Activated CD8-positive, alpha-beta memory T cell treated with anti-CD3 and anti-CD28 coated beads, Interleukin-2, amount 50 U/mL, for 24 hours (primary cell): ENCODE measurements at regions not wholly inside any gene's neighbourhood (a gene's known extent, or its start where the extent isn't known, plus 50 kb on each side); places are given as distances from the start of the nearest gene placed in this dataset.

Source experiments
- DNase-seq: peaks from one replicate; pipeline ENCODE4 v3.0.0-alpha.2; 2020; ENCODE audit errors: extremely low read depth

DNA sequence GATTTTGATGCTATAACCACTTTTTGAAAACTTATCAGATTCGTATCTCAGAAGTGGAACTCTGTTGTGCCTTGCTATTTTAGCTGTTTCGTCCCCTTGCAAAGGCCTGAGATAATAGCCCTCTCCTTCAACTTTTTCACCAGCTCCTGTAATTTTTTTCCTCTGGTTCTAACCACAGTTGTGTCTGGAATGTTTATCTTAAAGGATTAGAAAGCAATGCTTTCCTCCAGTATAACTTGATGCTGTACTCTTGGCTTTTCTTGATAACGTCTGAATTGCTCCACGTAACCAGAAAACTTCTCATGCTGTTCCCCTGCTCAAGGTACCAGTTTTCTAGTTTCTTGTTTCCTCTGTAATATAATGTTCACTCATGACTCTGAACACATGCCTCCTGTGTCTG, 209.4 kb downstream of the DTWD2 start:
- no peak for DNase-seq

DNA sequence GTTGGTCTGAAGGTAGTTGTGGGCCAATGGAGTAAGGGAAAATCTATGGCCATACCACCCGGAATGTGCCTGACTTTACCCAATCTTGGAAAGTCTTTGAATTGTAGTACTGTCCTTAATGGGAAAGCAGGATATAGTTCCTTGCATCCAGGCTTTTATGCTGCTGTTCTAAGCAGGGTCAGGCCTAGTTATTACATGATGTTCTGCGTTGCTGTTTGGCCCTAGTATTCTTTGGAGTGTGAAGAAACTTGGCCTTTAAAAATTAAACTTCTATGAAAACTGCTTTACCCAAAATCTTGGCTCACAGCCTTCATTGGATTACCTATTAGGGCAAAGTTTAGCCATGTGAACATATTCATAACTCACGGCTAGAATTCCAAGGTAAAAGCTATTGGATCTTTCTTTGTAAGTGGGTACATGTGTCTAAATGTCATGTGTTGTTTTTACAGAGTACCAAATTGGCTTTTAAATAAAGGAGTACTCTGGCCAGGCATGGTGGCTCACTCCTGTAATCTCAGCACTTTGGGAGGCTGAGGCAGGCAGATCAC, 211.1 kb downstream of the DTWD2 start:
- no peak for DNase-seq

DNA sequence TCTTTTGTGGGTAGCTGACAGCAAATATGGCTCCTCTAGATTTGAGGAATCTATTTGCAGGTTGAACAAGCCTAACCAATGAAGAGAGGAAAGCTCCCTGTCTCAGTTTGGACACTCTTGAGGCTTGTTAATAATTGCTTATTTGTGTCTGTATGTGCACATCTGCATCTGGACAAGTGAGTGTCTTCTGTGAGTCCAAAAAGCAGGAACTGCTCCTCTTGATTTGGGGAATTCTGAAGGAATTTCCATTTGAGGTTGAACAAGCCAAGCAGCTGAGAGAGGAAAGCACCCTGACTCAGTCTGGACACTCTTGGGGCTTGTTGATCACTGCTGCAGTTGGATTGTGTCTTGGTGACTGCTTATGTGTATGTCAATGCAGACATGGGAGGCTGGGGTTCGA, 211.6 kb downstream of the DTWD2 start:
- no peak for DNase-seq

DNA sequence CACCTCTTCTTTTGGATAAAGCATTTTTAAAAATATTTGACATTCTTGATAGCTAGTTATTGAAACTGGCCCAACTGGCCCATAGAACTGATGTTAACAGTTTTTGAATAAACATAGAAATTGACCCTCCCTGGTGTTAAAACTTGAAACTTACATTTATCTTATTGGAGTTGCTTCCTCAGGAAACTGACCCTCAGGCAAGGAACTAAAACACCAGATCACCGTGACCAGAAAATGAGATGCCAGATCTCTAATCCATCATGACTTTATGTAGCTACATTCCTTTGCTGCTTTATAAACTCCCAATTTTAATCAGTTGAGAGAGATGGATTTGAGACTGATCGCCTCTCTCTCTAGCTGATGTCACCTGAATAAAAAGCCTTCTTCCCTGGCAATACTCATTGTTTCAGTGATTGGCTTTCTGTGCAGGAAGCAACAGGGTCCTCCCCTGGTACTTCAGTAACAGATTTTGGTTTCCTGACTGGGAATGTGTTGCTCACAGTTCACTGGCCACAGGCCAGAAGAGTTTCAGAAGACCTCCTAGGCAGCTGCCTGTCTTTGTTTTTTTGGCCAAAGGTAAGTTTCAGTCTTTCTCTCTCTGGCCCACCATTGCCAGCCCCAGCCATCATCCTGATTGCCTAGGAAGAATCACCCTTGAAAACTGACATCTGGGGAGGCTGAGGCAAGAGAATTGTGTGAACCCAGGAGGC, 212.4 kb downstream of the DTWD2 start:
- DNase-seq, result no peak

DNA sequence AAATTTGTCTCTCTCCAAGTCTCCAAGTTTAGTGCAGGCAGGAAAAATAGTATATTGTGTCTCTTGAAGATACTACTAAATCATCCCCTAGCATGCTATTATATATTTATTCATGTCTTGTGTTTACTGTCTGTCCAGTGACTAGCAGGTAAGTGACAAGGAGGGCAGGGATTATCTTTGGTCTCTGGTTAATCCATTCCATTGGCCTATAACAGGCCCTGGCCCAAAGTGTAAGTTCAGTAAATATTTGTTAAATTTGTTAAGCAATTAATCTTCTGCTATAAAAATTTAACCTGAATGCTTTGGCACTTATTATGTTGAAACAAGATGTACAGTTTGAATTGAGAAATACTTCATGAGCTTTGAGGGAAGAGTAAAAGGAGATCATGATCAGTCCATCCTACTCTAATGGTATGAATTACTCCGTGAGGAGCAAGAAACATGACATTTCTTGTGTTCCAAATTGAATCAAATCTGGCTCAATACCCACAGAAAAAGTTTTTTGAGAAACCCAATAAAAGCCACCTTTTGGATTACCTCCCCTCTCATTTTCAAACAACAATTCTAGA, 219.7 kb downstream of the DTWD2 start:
- no peak for DNase-seq

DNA sequence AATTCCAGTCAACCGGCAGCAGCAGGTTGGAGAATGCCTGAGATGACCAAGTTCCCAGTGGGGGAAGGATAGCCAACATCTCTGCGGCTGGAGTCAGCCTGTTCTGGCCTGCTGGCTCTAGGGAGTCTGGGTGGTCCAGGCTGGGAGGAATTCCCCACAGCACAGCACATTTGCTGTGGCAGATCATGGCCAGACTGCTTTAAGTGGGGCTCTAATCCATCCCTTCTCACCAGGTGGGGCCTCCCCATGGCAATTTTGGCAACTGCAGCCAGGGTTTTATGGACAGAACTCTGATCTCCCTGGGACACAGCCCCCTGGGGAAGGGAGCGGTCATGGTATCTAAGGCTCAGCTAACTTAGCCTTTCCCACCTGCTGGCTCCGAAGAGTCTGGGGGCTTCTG, 226.1 kb downstream of the DTWD2 start:
- DNase-seq, result no peak

DNA sequence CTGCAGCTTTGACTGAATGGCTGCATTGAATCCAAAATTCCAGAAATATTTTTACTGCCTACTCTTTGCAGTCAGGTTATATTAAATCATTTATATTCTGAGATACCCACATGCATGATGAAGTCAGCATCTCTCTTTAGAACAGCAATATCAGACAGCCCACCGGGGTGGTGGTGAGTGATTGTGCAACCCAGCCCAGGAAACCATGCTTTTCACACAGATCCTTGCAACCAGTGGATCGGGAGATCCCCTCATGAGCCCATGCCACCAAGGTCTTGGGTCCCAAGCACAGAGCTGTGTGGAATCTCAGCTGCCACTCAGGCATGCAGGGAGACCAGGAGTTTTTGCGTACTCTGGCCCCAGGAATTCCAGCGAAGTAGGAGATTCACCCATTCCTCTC, 226.5 kb downstream of the DTWD2 start:
- no peak for DNase-seq

DNA sequence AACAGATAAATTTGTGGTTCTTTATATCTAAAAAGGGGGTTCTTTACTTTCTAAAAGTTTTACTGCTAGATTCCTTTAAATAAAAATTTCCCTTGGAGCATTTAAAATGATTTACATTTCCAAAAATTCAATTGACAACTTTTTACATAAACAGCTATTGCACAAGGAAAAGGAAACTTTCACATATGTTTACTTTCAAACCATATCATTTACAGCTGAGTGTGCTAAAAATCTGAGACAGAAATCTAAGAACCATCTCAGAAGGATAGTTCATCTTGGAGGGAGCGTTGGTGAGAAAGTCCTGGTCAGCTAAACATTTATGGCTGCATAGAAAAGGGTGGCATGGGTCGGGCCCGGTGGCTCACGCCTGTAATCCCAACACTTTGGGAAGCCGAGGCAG, 235.4 kb downstream of the DTWD2 start:
- DNase-seq, result no peak

DNA sequence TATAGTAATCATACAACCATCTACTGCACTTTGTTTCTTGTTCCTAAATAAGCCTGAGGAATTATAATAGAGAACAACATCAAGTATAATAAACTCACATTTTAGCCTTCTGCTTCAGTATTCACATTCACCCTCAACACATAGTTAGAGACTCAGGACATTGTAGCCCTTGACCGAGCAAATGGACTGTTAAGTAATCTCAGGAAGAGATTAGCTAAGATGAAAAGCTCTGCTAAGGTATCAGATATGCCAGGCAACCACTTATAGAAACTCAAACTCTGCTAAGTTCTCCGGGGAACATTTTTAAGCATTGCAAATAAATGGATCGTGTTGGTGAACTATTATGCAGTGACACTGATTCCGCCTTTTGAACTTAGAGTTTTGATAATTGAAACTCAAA, 252.0 kb downstream of the DTWD2 start:
- DNase-seq, result no peak

DNA sequence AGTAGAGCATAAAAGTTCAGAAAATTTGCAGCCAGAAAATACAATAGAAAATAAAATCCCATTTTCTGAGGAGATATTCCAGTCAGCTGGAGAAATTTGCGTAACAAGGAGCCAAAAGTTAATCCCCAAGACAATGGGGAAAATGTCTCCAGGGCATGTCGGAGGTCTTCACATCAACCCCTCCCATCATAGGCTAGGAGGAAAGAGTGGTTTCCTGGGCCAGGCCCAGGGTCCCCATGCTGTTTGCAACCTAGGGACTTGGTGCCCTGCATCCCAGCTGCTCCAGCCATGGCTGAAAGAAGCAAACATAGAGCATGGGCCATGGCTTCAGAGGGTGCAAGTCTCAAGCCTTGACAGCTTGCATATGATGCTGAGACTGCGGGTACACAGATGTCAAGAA, 255.0 kb downstream of the DTWD2 start:
- no peak for DNase-seq

DNA sequence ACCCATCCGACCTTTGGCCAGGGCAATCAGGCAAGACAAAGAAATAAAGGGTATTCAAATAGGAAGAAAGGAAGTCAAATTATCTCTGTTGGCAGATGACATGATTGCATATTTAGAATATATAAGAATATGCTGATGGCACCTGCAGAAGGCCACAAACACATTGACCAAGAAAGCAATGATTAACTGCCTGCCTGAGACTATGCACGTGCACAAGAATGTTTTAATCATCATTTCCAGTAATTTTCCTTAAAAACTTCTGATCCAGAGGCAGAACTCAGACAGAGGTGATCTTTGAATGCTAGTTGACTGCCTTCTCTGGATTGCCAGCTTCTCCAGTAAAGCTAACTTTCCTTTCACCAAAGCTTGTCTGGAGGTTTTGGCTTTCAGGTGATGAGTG, 260.2 kb downstream of the DTWD2 start:
- DNase-seq, result no peak

DNA sequence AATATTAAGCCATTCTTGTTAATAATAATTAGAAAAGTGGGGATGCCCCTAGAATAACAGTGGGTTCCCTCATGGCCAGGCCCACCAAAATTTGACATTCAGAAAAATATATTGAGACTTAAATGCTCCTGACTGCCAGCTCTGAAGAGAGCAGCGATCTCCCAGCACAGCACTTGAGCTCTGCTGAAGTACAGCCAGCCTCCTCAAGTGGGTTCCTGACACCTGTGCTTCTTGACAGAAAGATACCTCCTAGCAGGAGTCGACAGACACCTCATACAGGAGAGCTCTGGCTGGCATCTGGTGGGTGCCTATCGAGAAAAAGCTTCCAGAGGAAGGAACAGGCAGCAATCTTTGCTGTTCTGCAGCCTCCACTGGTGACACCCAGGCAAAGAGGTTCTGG, 261.5 kb downstream of the DTWD2 start:
- no peak for DNase-seq

DNA sequence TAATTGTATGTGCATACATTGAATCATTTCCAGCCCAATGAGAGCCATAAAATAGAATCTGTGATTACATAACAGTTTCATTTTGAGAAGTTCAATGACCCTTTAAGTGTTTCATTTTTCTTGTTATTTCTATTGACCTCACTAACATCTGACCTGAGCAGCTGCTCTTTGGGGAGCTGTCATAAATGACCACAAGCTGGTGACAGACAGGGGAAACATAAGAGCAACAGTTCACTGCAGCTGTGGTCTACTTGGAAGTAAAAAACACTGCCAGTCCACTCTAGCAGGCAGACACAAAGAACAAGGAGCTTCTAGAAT, 265.4 kb downstream of the DTWD2 start:
- DNase-seq, result no peak

DNA sequence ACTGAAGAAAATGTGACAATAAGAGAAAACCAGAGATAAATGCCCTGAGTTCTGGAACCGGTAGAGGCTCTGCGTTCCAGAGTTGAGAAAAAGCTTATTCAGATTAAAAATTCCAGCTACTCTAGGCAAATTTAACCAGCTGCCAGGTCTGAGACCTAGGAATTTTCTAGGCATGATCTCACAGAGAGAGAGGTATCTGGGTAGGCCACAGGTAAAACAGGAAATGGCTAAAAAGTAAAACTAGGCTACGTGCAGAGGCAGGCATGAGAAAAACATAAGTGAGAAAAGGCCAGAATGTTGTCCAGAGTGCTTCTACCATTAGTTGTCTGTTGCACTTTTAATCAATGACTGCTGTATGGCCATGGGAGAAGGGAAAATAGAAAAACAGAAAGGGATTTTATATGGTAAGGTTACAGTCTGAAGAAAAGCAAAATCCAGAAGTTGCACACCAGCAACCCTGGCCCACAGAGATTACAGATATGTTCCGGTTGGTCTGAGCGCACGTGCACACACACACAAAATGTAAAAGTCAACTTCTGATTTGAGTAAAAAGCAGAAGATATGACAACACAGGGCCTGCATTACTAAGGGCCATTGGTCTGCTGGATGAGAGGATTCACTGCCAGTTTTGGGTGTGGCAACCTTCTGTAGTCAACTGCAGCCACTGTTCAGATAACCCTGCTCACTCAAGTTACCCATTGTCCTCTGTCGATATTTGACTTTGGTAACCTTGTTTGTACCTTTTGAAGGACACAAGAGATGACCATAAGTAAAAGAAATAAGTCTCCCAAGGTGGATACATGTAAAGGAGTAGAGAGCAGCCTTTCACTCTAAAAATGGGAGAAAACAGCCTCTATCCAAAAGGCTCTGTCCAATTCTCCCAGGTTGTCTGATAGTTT, 266.0 kb downstream of the DTWD2 start:
- no peak for DNase-seq

DNA sequence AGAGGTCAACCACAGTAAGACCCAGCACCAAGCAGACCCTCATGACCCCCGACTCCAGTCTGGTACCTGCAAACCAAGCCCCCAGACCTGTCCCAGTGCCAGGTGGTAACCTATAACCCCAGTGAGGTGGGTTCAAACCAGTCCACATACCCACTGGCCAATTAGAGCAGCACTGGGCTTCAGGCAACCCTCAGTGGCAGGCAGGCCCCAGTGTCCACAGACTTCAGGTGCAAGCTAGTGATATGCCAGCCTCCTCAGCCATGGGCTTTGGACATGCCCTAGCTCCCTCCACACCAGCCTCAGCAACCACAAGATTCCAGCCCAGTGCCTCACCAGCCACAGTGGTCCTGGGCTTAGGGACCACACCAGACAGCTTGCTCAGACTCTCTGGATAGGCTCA, 276.6 kb downstream of the DTWD2 start:
- no peak for DNase-seq

DNA sequence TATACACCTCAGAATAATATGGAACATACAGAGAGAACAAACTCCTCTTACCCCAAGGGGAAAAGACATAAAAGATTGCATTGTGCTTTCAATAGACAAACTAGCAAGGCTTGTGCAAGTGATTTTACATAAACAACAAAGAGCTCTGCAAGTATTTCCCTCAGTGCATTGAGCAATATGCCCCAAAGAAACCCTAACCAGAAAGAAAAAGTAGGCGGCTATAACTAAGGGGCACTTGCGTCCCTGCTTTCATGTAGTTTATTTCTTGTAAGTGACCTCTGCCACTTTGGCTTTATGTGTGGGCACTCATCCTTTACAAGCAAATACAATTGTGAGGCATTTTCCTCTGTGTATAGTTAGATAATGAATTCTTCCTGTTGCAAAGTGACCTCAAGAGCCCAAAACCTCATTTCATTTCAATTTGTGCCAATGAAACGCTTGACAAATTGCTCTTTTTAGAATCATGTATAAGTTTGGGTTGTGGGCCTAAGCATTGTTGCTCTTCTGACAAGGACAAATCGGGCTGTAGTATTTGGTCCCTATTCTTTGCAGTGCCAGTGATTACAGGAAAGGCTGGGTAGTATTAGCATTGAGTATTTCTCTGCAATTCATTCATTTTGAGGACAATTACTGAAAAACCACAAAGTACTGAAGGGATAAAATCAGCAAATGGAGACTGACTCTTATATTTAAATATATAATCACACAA, 282.2 kb downstream of the DTWD2 start:
- DNase-seq, result no peak

DNA sequence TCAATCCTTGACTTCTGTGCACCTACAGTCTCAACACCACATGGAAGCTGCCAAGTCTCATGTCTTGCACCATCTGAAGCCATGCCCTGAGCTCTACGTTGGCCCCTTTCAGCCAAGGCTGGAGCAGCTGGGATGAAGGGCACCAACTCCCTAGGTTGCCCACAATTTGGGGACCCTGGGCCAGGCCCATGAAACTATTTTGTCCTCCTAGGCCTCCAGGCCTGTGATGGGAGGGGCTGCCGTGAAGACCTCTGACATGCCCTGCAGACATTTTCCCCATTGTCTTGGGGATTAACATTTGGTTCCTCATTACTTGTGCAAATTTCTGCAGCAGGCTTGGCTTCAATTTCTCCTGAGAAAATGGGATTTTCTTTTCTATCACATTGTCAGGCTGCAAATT, 285.1 kb downstream of the DTWD2 start:
- no peak for DNase-seq

DNA sequence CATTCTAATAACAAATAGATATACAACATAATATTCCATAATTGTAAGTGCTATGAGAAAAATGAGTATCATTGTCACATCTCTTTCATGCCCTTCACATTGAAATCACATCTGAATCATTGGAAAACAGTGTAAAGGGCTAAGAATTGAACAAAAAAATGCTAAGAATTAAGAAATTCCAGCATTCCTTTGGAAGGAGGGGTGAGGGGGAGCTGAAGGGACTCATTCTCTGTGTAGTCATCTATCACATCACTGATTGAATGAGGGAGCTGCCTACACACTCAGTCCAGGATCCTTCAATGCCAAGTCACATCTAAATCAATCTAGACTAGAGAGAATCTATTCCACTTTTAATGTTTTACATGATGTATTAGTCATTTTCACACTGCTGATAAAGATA, 286.6 kb downstream of the DTWD2 start:
- DNase-seq, result no peak

DNA sequence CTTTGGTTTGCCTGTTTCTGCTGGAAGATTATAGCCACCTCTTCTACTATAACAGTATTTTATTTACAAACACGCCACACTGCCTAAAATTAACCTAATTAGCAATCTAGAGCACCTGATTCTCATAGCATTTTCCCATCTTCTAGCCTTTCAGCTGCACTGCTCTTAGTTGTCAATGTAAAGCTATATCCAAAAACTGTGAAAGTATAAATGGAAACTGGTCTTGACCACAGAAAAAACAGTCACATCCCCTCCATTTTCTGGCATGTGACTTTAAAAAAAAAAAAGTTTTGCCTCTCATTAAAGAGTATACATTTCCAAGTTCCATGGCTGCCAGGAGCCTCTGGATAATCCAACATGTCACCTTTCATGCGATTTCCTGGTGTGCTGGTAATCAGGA, 287.8 kb downstream of the DTWD2 start:
- no peak for DNase-seq

DNA sequence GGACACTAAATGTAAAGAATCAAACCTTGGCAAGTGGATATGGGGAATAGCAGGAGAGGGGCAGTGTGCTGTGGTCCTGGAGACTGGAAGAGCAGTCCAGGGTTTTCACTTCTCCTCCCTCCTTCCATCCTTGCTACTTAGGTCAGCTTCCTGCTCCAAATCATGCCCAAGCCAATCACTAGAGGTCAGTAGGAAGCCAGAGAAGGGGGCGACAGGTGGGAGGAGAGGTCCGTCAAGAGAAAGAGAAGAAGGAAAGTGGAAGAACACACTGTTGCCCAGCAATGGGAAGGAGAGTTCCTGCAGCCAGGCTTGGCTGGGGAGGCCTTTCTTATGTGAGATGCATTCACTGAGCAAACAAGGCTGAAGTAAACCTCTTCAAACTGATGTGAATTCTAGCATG, 289.6 kb downstream of the DTWD2 start:
- no peak for DNase-seq

DNA sequence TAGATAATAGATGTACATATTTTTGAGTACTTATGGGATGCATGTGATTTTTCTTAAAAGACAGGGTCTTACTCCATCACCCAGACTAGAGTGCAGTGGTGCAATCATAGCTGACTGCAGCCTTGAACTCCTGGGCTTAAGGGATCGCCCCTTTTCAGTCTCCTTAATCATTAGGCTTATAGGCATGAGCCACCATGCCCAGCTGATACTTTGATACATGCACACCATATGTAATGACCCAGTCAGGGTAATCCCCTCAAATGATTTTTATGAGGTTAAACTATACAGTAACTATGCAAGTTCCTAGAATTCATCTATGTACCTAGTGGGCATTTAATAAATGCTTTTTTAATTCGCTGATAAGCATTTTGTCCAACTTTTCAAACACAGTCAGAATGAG, 292.3 kb downstream of the DTWD2 start:
- DNase-seq, result no peak

DNA sequence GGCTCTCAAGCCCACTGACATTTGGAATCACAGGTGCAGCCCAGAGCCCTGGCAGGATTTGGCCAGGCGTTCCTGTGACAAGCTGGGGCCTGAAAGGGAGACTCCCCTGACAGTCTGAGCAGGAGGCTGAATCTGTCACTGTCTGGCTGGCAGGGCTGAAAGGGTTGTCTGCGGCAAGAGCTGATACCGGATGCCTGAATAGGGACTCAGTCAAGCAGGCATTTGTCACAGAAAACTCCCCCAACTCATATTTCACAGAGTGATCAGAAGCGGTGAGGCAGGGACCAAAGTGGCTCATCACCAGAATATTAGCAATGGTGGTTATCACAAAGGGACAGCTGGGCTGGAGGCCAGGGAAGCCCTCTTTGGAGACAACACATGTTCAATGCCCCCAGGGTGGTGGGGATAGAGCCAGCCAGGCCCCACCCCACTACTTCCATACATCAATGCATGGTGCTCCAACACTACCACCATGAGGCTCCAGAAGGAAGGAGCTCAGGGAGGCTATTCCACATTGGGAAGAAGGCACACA, 295.5 kb downstream of the DTWD2 start:
- no peak for DNase-seq
